ENCODE measurements at regions not wholly inside any gene's neighbourhood (a gene's known extent, or its start where the extent isn't known, plus 50 kb on each side); places are given as distances from the start of the nearest gene placed in this dataset.
A peak's percentile ranks its signal among the peaks of the same experiment; 100 is the strongest.

GRCh38 chr5:56617998-56618397 lies 197.4 kb upstream of the MAP3K1 start:
- no peak for DNase-seq

GRCh38 chr5:56616454-56617160 lies 198.7 kb upstream of the MAP3K1 start:
- DNase-seq = no peak

- no peak for DNase-seq
Observed at GRCh38 chr5:56615361-56616153, 199.8 kb upstream of the MAP3K1 start.

GRCh38 chr5:56612759-56613158 lies 202.6 kb upstream of the MAP3K1 start:
- no peak for DNase-seq

GRCh38 chr5:56612353-56612752 lies 203.0 kb upstream of the MAP3K1 start:
- DNase-seq = no peak

GRCh38 chr5:56610093-56610698 lies 205.2 kb upstream of the MAP3K1 start:
- no peak for DNase-seq

GRCh38 chr5:56608217-56608925 lies 207.0 kb upstream of the MAP3K1 start:
- DNase-seq = no peak

- DNase-seq = no peak
Observed at GRCh38 chr5:56607551-56607950, 207.8 kb upstream of the MAP3K1 start.

GRCh38 chr5:56607074-56607473 lies 208.3 kb upstream of the MAP3K1 start:
- no peak for DNase-seq

GRCh38 chr5:56606192-56606591 lies 209.2 kb upstream of the MAP3K1 start:
- DNase-seq = no peak

- DNase-seq = no peak
Observed at GRCh38 chr5:56605231-56605630, 210.1 kb upstream of the MAP3K1 start.

GRCh38 chr5:56601641-56602071 lies 213.7 kb upstream of the MAP3K1 start:
- DNase-seq = peak; percentile 17

GRCh38 chr5:56598941-56599340 lies 216.4 kb upstream of the MAP3K1 start:
- no peak for DNase-seq

GRCh38 chr5:56596155-56596554 lies 219.2 kb upstream of the MAP3K1 start:
- no peak for DNase-seq

GRCh38 chr5:56595566-56595965 lies 219.8 kb upstream of the MAP3K1 start:
- DNase-seq = no peak

- no peak for DNase-seq
Observed at GRCh38 chr5:56594792-56595191, 220.6 kb upstream of the MAP3K1 start.

- DNase-seq = no peak
Observed at GRCh38 chr5:56591081-56591480, 224.3 kb upstream of the MAP3K1 start.

- no peak for DNase-seq
Observed at GRCh38 chr5:56589481-56589860, 225.9 kb upstream of the MAP3K1 start.

- DNase-seq = no peak
Observed at GRCh38 chr5:56588636-56589480, 226.5 kb upstream of the MAP3K1 start.

GRCh38 chr5:56588131-56588487 lies 227.2 kb upstream of the MAP3K1 start:
- DNase-seq = no peak

- no peak for DNase-seq
Observed at GRCh38 chr5:56587381-56588130, 227.8 kb upstream of the MAP3K1 start.

Data from NCI-H345 (cell line).